Activated T-cell treated with anti-CD3 and anti-CD28 coated beads for 48 hours (primary cell): ENCODE measurements at regions not wholly inside any gene's neighbourhood (a gene's known extent, or its start where the extent isn't known, plus 50 kb on each side); places are given as distances from the start of the nearest gene placed in this dataset.
"Not testable (repeated sequence)": the region's sequence is repeated elsewhere in the genome, so short reads cannot be mapped to it uniquely, and the experiment has no call there.

Source experiments
- DNase-seq: peaks from one replicate; pipeline ENCODE4 v3.0.0-alpha.2; 2020; ENCODE audit warnings: low read depth

- no peak for DNase-seq
Measured at GRCh38 chr14:43297794-43298193, 1209.3 kb downstream of the FSCB start.

DNA sequence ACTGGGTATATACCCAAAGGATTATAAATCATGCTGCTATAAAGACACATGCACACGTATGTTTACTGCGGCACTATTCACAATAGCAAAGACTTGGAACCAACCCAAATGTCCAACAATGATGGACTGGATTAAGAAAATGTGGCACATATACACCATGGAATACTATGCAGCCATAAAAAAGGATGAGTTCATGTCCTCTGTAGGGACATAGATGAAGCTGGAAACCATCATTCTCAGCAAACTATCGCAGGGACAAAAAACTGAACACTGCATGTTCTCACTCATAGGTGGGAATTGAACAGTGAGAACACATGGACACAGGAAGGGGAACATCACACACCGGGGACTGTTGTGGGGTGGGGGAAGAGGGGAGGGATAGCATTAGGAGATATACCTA, 1211.0 kb downstream of the FSCB start:
- DNase-seq, result not testable (repeated sequence)

- DNase-seq, result no peak
Measured at GRCh38 chr14:43285575-43285974, 1221.5 kb downstream of the FSCB start.

DNA sequence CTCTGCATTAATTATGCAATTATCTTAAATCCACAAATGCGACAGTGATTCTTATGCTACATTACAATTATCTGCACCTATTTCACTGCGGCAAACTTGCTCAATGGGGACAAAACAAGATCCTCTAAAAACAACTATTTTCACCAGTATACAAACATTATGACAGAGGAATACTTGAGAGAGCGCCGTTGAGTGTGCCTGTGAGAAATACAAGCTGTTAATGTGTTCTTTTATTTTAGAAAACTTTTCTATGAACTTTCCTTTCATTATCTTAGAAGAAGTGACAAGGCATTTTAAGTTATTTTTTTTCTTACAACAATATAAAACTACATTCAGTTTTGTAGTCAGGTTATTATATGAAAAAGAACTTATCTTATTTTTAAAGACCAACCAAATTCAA, 1247.0 kb downstream of the FSCB start:
- no peak for DNase-seq

GRCh38 chr14:43258396-43258795, 1248.7 kb downstream of the FSCB start:
- no peak for DNase-seq

- not testable (repeated sequence) for DNase-seq
Measured at GRCh38 chr14:43256996-43257395, 1250.1 kb downstream of the FSCB start.

- no peak for DNase-seq
Measured at GRCh38 chr14:43252866-43253265, 1254.2 kb downstream of the FSCB start.

DNA sequence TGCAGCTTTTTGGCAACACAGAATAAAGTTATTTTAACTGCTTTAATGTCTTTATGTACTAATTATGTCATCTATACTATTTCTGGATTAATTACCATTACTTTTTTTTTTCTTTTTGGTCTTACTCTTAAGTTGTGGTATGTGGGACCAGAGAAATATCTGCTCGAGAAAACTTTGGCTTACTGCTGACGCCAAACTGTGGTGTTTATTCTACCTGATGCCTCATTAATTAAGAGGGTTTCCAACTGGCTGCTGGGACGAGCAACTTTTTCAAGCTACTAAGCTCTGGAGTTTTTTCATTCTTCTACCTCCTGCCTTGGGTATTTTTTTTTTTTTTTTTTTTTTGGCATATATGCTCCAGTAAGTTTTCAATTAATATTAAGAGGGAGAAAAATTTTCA, 1257.5 kb downstream of the FSCB start:
- no peak for DNase-seq

GRCh38 chr14:43249116-43249515, 1258.0 kb downstream of the FSCB start:
- DNase-seq, result no peak

DNA sequence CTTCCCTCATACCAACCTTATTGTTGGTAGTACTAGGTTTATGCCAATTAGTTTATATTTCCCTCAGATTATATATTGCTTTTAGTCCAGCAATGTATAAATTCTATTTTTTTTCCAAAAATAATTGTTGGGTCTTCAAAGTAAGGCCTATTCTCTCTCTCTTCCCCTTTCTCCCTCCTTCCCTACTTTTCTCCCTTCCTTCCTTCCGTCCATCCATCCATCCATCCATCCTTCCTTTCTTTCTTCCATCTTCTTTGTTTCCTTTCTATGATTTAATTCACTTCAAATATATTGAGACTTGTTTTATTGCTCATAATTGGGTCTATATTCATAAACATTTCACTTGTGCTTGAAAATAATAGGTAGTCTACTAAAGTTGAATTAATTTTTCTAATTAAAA, 1259.2 kb downstream of the FSCB start:
- DNase-seq, result no peak

- DNase-seq, result no peak
Measured at GRCh38 chr14:43244142-43244625, 1262.9 kb downstream of the FSCB start.

DNA sequence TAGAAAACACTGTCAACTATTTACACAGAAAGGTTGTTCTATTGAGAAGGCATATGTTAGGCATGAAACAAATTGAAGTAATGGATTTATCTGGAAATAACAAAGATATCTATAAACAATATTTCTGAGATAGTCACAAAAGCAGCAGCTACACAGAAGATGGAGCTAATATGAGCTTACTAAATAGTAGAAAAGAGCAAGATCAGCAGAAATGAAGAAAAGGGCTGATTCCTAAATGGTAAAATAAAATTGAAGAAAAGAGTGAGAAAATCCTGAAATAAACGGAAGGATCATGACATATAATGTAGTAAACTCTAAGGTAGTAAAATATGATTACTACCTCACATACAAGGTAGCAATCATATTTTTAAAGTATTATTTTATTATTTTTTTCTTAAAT, 1263.9 kb downstream of the FSCB start:
- no peak for DNase-seq

GRCh38 chr14:43232261-43232660, 1274.8 kb downstream of the FSCB start:
- no peak for DNase-seq

DNA sequence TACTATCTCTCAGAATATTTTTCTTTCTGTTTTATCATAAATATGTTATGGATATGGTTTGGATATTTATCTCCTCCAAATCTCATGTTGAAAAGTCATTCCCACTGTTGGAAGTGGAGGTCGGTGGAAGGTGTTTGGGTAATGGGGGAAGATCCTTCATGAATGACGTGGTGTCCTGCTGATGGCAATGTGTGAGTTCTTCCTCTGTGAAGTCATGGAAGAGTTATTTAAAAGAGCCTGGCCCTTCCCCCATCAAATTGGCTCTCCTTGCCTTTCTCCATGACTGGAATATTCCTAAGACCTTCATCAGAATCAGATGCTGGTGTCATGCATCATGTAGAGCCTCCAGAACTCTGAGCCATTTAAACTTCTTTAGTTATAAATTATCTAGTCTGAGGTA, 1291.6 kb downstream of the FSCB start:
- DNase-seq, result no peak

DNA sequence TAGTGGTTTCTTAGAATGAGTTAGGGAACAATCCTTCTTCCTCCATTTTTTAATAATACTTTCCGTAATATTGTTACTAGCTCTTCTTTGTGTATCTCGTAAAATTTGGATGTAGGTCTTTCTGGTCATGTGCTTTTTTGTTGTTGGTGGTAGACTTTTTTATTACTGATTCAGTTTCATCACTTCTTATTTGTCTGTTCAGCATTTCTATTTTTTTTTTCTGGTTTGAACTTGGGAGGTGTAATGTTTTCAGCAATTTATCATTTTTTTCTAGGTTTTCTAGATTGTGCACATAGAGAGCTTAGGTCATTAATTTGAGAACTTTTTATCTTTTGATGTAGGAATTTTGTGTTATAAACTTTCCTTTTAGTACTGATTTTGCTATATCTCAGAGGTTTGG, 1299.9 kb downstream of the FSCB start:
- DNase-seq, result no peak

DNA sequence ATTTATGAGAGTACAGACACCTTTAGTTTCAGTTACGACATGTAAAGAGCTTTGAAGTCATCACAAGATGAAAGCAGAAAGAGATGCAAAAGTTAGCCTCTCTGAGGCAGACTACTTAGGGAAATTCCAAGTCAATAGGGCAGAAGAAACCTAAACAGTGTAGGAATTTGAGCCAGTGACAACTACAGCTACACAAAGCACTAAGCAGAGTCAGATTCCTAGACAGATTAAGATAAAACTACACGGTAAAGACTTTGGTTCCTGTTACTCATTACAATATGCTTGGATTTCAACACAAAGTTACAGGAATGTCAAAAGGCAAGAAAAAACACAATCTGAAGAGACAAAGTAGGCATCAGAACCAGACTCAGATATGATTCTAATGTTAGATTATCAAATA, 1302.3 kb downstream of the FSCB start:
- DNase-seq, result no peak

GRCh38 chr14:43200519-43200918, 1306.6 kb downstream of the FSCB start:
- no peak for DNase-seq

GRCh38 chr14:43198465-43198864, 1308.6 kb downstream of the FSCB start:
- DNase-seq, result no peak

GRCh38 chr14:43184540-43184939, 1322.5 kb downstream of the FSCB start:
- no peak for DNase-seq

DNA sequence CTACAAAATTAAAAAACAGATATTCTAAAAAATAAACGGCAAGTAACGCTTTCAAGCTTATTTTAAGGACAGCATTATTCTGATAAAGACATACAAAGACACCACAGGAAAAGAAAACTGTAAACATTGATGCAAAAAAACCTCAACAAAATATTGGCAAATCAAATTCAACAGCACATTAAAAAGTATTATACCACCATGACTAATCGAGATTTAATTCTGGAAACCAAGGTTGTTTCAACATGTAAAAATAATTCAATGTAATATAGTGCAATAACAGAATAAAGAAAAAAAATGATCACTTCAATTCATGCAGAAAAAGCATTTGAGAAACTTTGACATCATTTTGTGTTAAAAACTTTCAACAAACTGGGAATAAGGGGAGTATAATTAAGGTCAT, 1323.2 kb downstream of the FSCB start:
- no peak for DNase-seq

- DNase-seq, result no peak
Measured at GRCh38 chr14:43175896-43176295, 1331.2 kb downstream of the FSCB start.

- no peak for DNase-seq
Measured at GRCh38 chr14:43172899-43173548, 1334.1 kb downstream of the FSCB start.

DNA sequence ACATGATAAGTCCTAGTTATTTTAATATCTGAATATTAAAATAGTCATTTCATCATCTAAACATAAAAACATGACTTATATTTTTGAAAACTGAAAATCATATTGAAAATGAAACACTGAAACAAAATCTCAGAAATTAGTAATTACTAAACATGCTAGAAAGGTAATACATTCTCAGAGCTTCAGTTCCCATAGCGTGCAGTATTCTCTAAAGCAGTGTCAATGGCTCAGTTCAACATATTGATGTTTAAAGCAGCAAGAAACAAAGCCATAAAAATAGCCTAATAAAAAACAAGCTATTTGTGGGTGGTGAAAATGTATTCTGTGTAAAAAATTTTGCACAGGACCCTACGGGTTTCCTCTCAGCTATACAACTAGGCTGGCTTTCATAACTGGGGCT, 1337.4 kb downstream of the FSCB start:
- no peak for DNase-seq

DNA sequence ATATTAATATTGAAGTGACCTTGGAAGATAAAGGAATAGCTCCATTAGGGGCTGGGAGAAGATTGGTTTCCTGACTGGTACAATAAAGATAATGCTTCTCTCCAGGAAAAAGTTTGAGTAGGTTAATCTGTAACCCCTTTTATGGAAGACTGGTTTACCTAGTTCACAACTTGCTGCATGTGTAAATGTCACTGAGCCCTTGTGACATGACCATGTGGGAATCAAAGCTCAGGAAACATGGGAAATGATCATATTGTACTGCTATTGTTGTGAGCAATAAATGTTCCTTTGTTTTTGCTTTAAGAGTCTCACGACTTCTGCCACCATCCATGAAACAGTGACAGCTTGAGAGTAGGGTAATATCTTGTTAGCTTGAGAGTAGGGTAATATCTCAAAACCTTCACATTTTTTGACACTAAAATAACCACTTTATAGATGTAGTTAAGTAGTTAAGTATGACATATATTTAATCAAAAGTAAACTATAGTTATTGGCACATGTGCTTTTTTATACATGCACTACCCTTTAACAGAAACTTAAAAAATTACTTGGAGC, 1338.6 kb downstream of the FSCB start:
- DNase-seq, result no peak
